GM19351 (cell line): ENCODE measurements at regions not wholly inside any gene's neighbourhood (a gene's known extent, or its start where the extent isn't known, plus 50 kb on each side); places are given as distances from the start of the nearest gene placed in this dataset.

Source experiments
- ATAC-seq: cut with Tn5 transposase; IDR thresholded peaks from one replicate; pipeline ENCODE4 v1.9.1; 2021; ENCODE audit warnings: mild to moderate bottlenecking, moderate library complexity; ENCODE audit not compliant: unreplicated experiment

- ATAC-seq: no peak
Observed at GRCh38 chr13:55403887-55404487, 1736.7 kb upstream of the PRR20A start.

GRCh38 chr13:55410398-55411330 lies 1730.1 kb upstream of the PRR20A start:
- ATAC-seq: no peak

DNA sequence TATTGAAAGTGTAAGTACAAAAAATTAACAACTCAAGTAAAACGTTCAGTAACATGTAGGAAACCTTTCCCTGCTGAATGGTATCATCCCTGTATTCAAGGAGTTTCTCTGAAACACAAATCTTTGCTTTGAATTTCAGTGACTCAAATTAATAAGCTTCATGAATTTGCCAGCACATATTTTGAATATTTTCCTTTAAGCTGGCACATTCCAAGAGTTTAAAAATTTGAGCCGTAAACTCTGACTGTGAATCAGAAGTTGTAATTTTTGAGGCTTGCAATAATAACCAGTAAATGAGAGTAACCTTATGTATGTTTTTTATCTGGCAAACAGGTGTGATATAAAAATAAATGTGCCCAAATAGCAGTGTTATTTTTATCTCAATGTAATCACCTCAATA lies 1722.6 kb upstream of the PRR20A start:
- ATAC-seq: no peak

- no peak for ATAC-seq
Observed at GRCh38 chr13:55432814-55433213, 1707.9 kb upstream of the PRR20A start.

GRCh38 chr13:55437162-55437561 lies 1703.6 kb upstream of the PRR20A start:
- no peak for ATAC-seq

- no peak for ATAC-seq
Observed at GRCh38 chr13:55439450-55439849, 1701.3 kb upstream of the PRR20A start.

DNA sequence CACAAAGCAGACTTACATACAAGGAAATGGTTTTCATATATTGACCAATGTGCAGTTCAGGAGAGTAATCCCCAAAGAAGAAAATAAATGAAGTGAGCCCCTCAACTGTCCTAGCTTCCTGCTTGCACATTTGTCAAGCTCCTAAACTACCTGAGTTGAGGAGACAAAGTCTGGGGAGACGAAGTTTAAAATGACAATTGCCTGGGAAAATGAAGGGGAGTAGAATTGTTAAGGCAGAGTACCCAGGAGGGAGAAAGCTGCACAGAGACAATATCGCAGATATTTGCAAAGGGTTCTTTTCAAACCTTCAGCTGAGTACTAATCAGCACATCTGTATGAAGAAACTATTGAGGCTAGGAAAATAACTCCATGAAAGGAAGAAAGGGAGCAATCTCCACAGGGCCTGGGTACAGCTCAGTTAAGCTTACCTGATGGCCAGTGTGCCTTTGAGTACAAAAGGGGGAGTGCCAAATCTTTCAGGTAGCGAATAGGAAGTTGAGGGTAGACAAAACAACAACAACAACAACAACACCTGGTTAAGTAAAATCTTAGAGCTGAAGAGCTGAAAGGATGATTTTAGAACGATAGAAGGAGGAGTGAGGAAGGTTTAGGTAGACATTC lies 1700.1 kb upstream of the PRR20A start:
- no peak for ATAC-seq

DNA sequence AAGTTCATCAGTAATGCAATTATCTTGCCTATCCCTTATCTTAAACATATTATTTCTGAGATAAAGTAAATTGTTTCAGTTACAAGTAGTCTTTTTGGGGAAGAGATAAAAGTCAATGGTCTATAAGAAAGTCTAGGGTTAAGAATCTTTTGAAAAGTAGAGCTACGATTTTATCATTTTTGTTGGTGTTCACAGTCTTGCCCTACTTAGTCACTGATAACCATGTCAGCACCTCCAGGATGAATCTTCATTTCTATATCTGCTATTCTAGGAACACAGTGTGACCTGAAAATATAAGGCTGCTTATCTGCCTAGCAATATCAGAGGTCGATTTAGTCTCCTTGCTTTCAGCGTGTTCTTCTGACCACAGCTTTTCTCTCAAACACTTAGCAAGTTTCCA lies 1676.5 kb upstream of the PRR20A start:
- no peak for ATAC-seq

- ATAC-seq: no peak
Observed at GRCh38 chr13:55467476-55467875, 1673.2 kb upstream of the PRR20A start.

GRCh38 chr13:55483626-55484158 lies 1657.0 kb upstream of the PRR20A start:
- ATAC-seq: no peak

DNA sequence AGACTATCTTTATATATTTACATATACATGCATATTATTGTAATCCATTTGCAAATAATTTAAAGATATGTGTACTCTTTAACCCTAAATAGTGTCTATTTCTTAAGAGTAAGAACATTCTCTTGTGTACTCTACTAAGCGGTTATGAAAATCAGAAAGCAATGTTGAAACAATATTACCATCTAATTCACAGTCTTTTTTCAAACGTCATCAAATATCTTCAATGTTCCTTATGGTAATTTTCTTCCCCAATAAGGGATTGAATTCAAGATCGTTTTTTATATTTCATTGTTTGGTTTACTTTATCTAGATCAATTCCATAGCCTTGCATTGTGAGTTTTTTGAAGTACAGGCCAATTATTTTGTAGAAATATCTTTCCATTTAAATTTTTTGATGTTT lies 1647.4 kb upstream of the PRR20A start:
- no peak for ATAC-seq

GRCh38 chr13:55497486-55497885 lies 1643.2 kb upstream of the PRR20A start:
- ATAC-seq: no peak

- ATAC-seq: no peak
Observed at GRCh38 chr13:55500694-55501093, 1640.0 kb upstream of the PRR20A start.

DNA sequence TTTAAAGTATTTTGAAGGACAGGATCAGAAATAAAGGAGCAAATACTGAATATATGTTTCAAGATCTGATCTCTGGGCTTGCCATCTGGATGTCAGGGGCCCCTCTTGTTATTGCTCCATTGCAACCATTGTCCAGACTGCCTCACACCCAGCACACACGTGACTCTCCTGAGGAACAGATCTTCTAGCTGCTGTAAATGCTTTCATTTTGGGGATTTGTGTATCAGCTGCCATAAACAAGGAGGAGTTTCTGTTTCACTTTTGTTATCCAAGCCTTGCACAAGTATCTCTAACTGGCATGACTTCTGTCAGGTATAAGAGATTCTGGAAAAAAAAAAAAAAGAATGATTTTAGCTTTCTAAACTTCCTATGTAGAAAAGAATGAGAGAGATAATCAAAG lies 1624.1 kb upstream of the PRR20A start:
- ATAC-seq: no peak

DNA sequence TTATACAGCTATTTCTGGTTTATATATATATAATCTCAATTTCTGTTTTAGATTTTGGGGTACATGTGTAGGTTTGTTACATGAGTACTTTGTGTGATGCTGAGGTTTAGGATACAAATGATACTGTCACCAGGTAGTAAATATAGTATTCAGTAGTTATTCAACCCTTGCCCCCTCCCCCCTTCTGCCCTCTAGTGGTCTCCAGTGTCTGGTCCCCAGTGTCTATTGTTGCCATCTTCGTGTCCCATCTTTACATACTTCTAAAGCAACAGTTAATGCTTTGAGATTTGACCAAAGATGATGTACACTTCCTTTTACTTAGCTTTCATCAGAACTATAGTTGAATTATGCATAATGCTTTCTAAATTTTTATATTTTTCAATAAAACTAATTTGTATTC lies 1623.4 kb upstream of the PRR20A start:
- ATAC-seq: no peak

- no peak for ATAC-seq
Observed at GRCh38 chr13:55528434-55528833, 1612.3 kb upstream of the PRR20A start.

DNA sequence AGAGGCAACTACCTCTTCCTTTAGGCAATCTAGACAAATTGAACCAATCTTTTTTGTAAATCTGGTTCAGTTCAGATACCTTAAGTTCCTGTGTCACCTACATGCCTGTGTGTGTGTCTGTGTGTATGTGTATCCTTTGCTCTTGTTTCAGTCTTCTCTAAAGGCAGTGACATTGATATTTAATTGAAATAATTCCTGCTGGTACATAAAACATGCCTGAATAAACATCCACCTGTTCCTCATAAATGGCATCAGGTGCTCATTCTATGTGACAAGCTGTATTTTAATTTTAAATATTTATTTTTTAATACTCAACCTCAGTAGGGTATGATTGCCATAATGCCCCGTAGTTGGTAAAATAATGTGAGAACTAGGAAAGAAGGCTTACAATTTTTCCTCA lies 1606.4 kb upstream of the PRR20A start:
- ATAC-seq: no peak

GRCh38 chr13:55538424-55538823 lies 1602.3 kb upstream of the PRR20A start:
- no peak for ATAC-seq

- ATAC-seq: no peak
Observed at GRCh38 chr13:55543053-55543452, 1597.7 kb upstream of the PRR20A start.

DNA sequence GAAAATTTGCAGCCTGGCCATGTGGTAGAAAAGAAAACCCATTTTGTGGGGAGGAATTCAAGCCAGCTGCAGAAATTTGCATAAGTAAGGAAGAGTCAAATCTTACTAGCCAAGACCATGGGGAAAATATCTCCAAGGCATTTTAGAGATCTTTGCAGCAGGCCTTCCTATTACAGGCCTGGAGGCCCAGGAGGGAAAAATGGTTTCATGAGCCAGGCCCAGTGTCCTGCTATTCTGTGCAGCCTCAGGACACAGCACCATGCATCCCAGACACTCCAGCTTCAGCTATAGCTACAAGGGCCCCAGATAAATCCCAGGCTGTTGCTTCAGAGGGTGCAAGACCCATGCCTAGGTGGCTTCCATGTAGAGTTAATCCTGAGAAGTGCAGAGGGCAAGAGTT lies 1590.1 kb upstream of the PRR20A start:
- no peak for ATAC-seq

DNA sequence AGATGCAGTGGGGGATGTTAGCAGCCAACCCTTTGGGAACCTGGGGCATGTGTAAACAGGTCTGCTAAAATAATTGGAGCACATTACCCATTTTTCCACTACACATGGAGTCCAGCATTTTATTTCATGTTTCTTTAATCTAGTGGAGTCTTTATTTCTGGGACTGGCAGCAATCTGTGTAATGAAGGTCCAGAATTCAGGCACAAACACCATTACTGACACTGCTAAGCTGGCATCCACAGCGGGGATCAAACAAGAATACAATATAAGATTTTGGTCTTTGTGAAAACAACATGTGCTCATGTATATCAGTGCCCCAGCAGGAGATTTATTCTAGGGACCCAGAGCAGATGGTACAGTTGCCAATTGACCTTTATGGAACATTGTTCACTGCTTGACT lies 1587.0 kb upstream of the PRR20A start:
- ATAC-seq: no peak

DNA sequence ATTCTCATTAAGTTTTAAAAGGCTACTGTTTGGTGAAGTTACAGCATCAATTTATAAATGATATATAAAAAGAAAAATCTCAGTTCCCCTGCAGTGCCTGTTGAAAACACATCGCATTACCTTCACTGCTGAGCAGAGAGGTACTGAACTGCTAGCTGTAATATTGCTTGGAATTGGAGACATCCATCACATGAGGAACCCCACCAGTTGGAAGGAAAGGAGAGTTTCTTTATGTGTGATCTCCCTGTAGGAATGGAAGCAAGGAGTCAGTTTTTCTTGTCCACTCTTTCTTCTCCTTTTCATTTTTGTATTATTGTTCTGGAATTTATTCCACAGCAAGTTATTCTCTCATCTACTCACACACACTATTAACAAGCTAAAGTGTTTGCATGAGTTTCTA lies 1586.0 kb upstream of the PRR20A start:
- no peak for ATAC-seq
